HS-5 (cell line): ENCODE measurements at regions not wholly inside any gene's neighbourhood (a gene's known extent, or its start where the extent isn't known, plus 50 kb on each side); places are given as distances from the start of the nearest gene placed in this dataset.
"Not testable (repeated sequence)": the region's sequence is repeated elsewhere in the genome, so short reads cannot be mapped to it uniquely, and the experiment has no call there.

Source experiments
- DNase-seq: peaks from one replicate; pipeline ENCODE4 v3.0.0-alpha.2; 2012; ENCODE audit warnings: low read depth

DNA sequence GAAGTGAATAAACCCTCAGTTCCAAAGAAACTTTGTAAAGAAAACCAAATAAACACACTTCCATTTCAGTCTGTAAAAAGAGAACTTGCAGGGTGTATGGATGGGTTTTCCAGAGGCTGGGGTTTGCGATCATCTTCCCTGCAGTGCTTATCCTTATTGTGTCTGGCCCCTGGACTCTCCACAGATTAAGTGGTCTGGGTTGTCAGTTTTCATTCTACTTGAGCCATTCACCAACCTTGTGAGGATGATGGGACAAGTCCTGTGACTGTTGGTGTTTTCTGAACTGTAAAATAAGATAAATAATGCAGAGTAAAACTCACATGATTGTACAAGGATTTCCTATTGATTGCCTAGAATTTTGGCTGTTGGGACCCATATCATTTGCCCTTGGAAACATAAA is 166.1 kb upstream of the MOCS2 start:
- DNase-seq = no peak

- DNase-seq = no peak
These were observed 167.3 kb upstream of the MOCS2 start for GRCh38 chr5:53276825-53277224.

- DNase-seq = no peak
These were observed 167.9 kb upstream of the MOCS2 start for GRCh38 chr5:53277491-53277890.

DNA sequence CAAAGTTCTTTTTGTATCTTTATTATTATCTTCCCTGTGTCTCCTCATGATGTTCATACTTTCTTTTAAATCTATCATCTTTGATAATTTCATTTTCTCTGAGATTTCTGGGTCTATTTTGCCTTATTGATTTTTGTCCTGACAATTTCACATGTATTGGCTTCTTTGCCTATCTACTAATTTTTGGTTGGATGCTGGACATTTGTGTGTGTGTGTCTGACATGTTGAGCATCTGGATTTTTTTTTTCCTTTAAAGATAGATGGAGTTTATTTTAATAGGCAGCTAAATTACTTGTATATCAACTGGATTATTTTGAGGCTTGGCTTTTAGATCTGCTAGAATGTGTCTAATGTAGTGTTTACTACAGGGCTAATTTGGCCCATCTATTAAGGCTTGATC is 178.0 kb upstream of the MOCS2 start:
- no peak for DNase-seq

- DNase-seq = no peak
These were observed 179.0 kb upstream of the MOCS2 start for GRCh38 chr5:53288511-53288910.

DNA sequence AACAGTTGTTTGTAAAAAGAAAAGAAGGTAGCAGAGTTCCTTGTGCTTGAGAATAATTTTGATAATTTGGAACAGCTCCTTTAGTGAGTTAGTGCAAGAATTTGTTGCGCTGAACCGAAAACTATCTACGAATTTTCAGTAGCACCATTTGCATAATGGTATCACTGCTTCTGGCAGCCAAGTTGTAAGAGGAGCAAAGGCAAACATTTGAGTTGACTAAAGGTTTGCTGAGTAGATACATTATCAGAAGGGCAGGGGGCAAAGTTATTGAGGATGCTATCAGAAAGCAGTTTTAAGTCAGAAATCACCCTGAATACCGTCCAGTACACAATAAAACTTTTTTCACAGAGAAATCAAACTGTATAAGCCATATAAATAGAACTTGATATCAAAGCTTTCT is 181.5 kb upstream of the MOCS2 start:
- no peak for DNase-seq

- no peak for DNase-seq
These were observed 182.0 kb upstream of the MOCS2 start for GRCh38 chr5:53291528-53291927.

DNA sequence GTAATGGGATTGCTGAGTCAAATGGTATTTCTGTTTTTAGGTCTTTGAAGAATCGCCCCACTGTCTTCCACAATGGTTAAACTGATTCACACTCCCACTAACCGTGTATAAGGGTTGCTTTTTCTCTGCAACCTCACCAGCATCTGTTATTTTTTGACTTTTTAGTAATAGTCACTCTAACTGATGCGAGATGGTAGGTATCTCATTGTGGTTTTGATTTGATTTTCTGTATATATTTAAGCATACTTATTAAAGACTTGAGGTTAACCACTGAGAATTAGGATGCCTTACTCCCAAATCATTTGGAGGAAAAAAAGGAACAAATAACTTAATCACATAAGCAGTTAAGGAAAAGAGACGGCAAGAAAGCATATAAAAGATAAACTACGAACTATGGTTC is 181.6 kb upstream of the FST start:
- DNase-seq = no peak

- DNase-seq = no peak
These were observed 177.9 kb upstream of the FST start for GRCh38 chr5:53302529-53302928.

GRCh38 chr5:53303105-53303504 is 177.3 kb upstream of the FST start:
- DNase-seq = peak; percentile 89

DNA sequence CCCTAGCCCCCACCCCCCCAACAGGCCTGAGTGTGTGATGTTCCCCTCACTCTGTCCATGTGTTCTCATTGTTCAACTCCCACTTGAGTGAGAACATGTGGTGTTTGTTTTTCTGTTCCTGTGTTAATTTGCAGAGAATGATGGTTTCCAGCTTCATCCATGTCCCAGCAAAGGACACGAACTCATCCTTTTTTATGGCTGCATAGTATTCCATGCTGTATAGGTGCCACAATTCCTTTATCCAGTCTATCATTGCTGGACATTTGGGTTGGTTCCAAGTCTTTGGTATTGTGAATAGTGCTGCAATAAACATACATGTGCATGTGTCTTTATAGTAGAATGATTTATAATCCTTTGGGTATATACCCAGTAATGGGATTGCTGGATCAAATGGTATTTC is 175.1 kb upstream of the FST start:
- DNase-seq = not testable (repeated sequence)

DNA sequence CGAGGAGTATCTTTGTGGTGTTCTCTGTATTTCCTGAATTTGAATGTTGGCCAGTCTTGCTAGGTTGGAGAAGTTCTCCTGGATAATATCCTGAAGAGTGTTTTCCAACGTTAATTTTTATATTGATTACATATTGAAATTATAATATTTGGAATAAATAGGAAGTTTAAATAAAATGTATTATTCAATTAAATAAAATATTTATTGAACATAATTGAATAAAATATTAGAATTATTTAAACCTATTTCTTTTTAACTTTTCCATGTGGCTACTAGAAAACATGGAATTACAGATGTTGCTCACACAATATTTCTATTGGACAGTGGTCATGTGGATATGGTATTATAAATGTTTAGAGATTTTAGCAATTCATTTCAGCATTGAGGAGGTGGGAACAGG is 170.8 kb upstream of the FST start:
- DNase-seq = no peak

DNA sequence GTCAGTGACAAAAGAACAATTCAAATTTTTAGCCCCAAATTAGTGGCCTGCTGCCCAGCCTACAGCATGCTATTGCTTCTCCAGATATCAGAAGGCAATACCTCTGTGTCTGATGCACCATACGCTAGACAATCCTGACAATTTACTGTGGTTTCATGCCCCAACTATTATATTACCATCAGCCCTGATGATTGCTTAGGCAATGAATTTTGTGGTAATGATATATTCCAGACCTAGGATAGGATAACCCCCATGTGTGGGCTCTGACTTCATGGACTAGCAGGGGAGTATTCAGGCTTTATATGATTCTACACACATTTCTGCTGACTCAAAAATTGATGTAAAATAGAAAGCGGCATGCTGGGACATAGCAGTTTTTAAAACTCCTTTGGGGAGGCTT is 168.7 kb upstream of the FST start:
- no peak for DNase-seq

DNA sequence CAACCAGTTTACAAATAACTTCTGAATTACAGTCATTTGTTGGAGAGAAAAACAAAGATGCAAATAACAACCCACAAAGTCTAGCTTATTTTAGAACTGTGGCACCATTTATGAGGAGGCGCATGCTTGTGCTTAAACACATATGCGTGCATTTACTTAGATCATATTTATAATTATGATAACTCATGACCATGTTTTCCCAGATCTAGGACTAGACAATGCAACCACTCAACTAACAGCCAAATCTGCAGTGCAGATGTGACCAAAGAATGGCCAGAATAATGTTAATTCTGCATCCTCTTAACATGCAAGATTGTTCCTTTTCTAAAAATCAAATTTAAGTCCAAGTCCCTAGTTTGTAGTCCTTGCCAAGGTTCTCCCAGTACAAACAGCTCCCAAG is 167.3 kb upstream of the FST start:
- DNase-seq = no peak

DNA sequence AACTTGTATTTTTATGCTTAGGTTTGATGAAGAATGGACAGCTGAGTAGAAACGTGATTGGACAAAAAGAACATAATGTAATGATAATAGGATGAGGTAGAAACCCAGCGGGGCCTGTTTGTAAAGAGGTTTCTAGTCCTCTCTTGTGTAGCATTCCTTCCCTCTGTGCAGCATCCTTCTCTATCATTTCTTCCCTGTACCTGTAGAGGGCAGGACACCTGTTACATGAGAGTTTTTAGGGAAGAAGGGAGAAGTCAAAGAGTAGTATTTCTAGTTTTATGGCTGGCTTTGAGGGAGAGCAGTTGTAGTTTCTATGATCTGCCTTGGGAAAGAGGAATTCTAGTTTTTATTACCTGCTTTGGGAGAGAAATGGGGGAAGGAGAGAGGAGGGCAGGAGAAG is 162.1 kb upstream of the FST start:
- DNase-seq = no peak

- DNase-seq = no peak
These were observed 161.1 kb upstream of the FST start for GRCh38 chr5:53319315-53319714.

GRCh38 chr5:53321073-53321472 is 159.4 kb upstream of the FST start:
- no peak for DNase-seq

DNA sequence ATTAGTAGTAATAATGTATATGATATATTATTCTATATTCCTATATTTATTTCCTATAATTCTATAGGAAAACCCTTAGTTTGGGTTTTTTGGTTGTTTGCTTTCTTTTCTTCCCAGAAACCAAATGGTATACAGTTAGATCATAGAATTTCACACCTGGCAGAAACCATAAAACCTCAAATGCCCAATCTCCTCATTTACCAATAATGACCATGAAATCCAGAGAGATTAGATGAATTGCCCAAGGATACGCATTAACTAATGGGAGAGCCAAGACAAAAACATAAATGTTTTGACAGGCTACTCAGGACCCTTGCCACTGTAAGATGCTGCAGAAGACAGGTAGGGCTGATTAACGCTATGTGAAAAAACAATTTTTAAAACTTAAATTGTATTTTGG is 158.7 kb upstream of the FST start:
- DNase-seq = no peak

DNA sequence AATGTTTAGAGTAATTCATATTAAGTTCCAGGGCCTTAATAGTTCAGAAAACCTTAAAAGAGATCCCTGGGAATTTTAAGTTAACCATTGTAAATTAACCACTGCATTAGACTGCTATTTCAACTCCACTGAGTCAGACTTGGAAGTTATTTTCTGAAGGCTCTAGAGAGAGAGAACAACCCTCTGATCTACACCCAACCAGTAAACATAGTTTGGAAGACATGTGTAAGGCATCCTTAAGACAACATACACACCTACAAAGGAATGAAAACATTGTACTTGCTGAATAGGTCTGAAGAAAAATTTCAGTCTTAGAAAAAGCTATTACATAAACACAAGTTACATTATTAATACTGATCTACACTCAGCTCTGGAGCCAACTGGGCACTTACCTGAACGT is 158.2 kb upstream of the FST start:
- DNase-seq = no peak

GRCh38 chr5:53323511-53323910 is 156.9 kb upstream of the FST start:
- no peak for DNase-seq

DNA sequence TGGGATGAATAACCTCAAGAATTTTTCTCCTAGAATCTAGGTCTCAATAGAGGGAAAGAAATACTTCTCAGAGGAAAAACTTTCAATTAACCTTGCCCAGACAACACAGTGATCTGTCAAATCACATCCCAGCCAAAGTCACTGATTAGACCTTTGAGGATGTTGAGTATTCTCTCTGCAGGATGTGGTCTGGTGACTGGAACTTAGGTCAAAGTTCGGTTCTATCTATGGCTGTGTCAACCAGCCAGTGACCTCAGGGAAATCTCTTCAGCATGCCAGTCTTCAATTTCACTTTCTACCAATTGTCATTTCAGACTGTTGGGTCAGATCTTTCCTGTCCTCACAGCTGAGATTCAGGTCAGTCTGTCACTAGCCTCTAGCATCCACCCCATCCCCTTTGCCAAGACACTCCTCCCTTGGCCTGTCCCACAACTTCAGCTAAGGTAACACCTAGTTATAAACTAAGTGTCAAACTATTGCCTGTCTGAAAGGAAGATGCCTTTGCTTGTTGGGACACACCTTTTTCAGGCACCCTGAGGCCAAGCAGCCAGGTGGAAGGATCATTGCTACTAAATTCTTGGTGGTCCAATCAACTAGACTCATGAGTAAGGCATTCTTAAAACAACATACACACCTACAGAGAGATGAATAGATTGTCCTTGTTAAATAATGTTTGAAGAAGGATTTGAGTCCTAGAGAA is 156.3 kb upstream of the FST start:
- no peak for DNase-seq

- no peak for DNase-seq
These were observed 153.8 kb upstream of the FST start for GRCh38 chr5:53326424-53327153.

GRCh38 chr5:53327811-53328334 is 152.6 kb upstream of the FST start:
- DNase-seq = no peak

DNA sequence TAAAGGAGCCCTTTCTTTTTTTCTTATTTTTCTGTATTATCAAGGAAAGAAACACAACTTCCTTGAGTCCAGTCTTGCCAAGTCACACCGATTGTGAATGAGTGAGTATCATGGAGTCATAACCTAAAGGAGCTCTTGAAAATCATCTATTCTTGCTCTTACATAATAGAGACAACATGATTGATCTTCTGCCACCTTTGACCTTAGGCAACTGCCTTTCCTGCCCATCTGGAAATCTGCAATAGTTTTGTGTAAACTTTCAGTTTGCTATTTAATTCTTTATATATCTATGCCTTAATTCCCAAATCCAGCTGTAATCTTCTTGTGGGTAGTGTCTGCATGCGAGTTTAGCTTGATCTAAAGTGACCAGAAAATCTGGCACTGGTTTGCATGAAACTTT is 149.9 kb upstream of the FST start:
- DNase-seq = no peak
